Brain microvascular endothelial cell (primary cell): ENCODE measurements at regions not wholly inside any gene's neighbourhood (a gene's known extent, or its start where the extent isn't known, plus 50 kb on each side); places are given as distances from the start of the nearest gene placed in this dataset.

Source experiments
- DNase-seq: peaks from one replicate; pipeline ENCODE4 v3.0.0-alpha.2; 2020
- H3K27ac ChIP-seq: fragments of 250-450 bp; sonication (Bioruptor Pico); 2 replicates; pipeline ENCODE4 v1.5.1; 2020; ENCODE audit warnings: mild to moderate bottlenecking, moderate library complexity
- H3K27me3 ChIP-seq: fragments of 250-450 bp; sonication (Bioruptor Pico); replicated peaks from 2 replicates; pipeline ENCODE4 v1.5.1; 2020; ENCODE audit warnings: mild to moderate bottlenecking
- H3K36me3 ChIP-seq: fragments of 250-450 bp; sonication (Bioruptor Pico); replicated peaks from 2 replicates; pipeline ENCODE4 v1.5.1; 2020; ENCODE audit warnings: mild to moderate bottlenecking
- H3K4me3 ChIP-seq: 2 replicates; pipeline ENCODE4 v1.5.1; 2011; ENCODE audit warnings: low read depth, mild to moderate bottlenecking, control low read depth, low read length, moderate library complexity
- in situ Hi-C: cut with HindIII; loops from 2 replicates; pipeline ENCODE4 v1.10.0; 2017; ENCODE audit warnings: low sequenced_read_pairs, low pct_ligation_motif_present
- TF ChIP-seq, protein P1 (sequence below): IDR thresholded peaks from 2 replicates; pipeline ENCODE4 v1.5.1; 2011; ENCODE audit warnings: low read depth, mild to moderate bottlenecking, moderate library complexity, low read length, control low read depth, inconsistent platforms; ENCODE audit errors: missing control alignments

GRCh38 chr5:174817610-174818009 is 93.2 kb downstream of the MSX2 start:
- no peak for DNase-seq
- Histone ChIP-seq H3K36me3 (no peaks in the 10 kb centered on the region), H3K27me3 (no peaks in the 10 kb centered on the region), H3K27ac (no peak overlapping the region), H3K4me3 (no peak overlapping the region)
- in situ Hi-C loops: no loop called here
- TF ChIP-seq, protein P1, sequence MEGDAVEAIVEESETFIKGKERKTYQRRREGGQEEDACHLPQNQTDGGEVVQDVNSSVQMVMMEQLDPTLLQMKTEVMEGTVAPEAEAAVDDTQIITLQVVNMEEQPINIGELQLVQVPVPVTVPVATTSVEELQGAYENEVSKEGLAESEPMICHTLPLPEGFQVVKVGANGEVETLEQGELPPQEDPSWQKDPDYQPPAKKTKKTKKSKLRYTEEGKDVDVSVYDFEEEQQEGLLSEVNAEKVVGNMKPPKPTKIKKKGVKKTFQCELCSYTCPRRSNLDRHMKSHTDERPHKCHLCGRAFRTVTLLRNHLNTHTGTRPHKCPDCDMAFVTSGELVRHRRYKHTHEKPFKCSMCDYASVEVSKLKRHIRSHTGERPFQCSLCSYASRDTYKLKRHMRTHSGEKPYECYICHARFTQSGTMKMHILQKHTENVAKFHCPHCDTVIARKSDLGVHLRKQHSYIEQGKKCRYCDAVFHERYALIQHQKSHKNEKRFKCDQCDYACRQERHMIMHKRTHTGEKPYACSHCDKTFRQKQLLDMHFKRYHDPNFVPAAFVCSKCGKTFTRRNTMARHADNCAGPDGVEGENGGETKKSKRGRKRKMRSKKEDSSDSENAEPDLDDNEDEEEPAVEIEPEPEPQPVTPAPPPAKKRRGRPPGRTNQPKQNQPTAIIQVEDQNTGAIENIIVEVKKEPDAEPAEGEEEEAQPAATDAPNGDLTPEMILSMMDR: no peak

DNA sequence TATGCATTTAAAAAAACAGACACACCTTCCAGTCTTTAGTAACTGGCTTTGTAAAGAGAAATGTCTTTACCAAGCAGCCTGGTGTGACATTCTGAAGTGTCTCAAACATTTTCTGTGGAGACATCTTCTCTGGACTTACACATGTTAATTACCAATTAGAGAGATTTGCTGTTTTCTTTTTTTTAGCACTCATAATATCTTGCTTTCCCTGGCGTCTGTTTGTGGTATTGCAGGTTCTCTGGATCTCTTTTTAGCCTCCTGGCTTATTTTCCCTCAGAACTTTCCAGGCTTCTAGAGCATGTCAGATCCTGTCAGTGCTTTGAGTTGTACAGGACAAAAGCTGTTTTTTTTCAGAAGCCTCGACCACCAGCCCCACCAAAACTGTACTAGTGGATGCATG is 92.5 kb downstream of the MSX2 start:
- TF ChIP-seq, protein P1: peak; percentile 20
- in situ Hi-C loops: no loop called here
- DNase-seq: no peak

GRCh38 chr5:174811438-174811837 is 87.1 kb downstream of the MSX2 start:
- no peaks in the 10 kb centered on the region for H3K36me3 ChIP-seq
- DNase-seq: no peak
- no peaks in the 10 kb centered on the region for H3K27me3 ChIP-seq
- H3K4me3 ChIP-seq: no peak overlapping the region
- in situ Hi-C loops: no loop called here
- H3K27ac ChIP-seq: no peak overlapping the region
- TF ChIP-seq, protein P1: no peak

More for the DNA sequence above, 92.5 kb downstream of the MSX2 start:
- H3K36me3 ChIP-seq: no peaks in the 10 kb centered on the region
- no peaks in the 10 kb centered on the region for H3K27me3 ChIP-seq
- H3K27ac ChIP-seq: no peak overlapping the region
- no peak overlapping the region for H3K4me3 ChIP-seq

- Histone ChIP-seq H3K27me3 (no peaks in the 10 kb centered on the region), H3K4me3 (no peak overlapping the region), H3K36me3 (no peaks in the 10 kb centered on the region), H3K27ac (no peak overlapping the region)
- TF ChIP-seq, protein P1: no peak
- no peak for DNase-seq
- in situ Hi-C loops: no loop called here
These were observed 86.4 kb downstream of the MSX2 start for GRCh38 chr5:174810796-174811195.

GRCh38 chr5:174807471-174807870 is 83.1 kb downstream of the MSX2 start:
- no peaks in the 10 kb centered on the region for H3K27me3 ChIP-seq
- H3K27ac ChIP-seq: no peak overlapping the region
- DNase-seq: no peak
- TF ChIP-seq, protein P1: no peak
- in situ Hi-C loops: no loop called here
- H3K36me3 ChIP-seq: no peaks in the 10 kb centered on the region
- no peak overlapping the region for H3K4me3 ChIP-seq

DNA sequence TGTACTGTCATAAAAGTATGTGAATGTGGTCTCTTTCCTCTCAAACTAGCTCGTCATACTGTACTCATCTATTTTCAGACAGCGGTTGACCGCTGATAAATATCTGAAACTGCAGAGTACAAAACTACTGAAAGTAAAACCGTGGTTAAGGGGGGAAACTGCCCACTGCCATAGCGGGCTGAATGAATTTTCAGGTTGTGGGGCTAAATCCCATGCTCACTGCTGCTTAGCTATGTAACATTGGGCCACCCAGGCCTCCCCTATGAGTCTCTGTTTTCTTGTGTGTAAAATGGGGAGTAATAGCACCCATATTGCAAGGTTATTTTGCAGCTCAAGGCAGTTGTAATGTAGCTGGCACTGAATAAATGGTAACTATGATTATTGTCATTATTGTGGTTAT is 82.3 kb downstream of the MSX2 start:
- in situ Hi-C loops: no loop called here
- no peaks in the 10 kb centered on the region for H3K36me3 ChIP-seq
- TF ChIP-seq, protein P1: no peak
- no peak overlapping the region for H3K4me3 ChIP-seq
- no peak overlapping the region for H3K27ac ChIP-seq
- DNase-seq: no peak
- no peaks in the 10 kb centered on the region for H3K27me3 ChIP-seq
